ENCODE measurements at regions not wholly inside any gene's neighbourhood (a gene's known extent, or its start where the extent isn't known, plus 50 kb on each side); places are given as distances from the start of the nearest gene placed in this dataset.

DNA sequence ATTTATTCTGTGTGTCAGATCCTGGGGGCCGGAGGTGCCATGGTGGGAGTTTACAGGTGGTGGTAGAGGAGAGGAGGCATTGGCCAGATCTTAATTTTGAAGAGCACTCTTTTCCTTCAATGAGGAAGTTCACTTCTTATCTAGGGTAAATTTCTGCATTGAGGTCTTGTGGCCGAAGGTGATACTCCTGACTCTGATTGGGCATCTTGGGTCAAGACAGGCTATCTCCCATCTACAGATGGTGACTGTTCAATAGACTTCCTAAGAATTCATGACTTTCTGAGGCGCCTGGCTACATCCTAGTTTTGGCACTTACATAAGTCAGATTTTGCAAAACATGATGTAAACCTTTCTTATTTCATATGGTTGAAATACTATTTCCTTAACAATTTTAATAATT, 135.2 kb downstream of the SUCLA2 start:
- Histone ChIP-seq H3K4me3 (ENCODE audit: low read depth in 1 of 3, low read length in 3 of 3) (no peak overlapping the region), H3K27ac (ENCODE audit: low read depth in 1 of 2, low read length in 2 of 2) (no peak overlapping the region), H3K9me3 (ENCODE audit: control insufficient read depth in 4 of 4, low read length in 3 of 4) (no peaks in the 10 kb centered on the region), H3K9ac (ENCODE audit: low read depth in 1 of 2, low read length in 2 of 2) (no peak overlapping the region), H3K27me3 (ENCODE audit: control insufficient read depth in 4 of 4, insufficient read depth in 4 of 4, low read length in 3 of 4) (no peaks in the 10 kb centered on the region), H3K4me1 (ENCODE audit: control insufficient read depth in 4 of 4, insufficient read depth in 4 of 4, low read length in 3 of 4) (no peaks in the 10 kb centered on the region), H3K36me3 (ENCODE audit: control insufficient read depth in 4 of 4, insufficient read depth in 3 of 4, low read depth in 1 of 4, low read length in 3 of 4) (no peaks in the 10 kb centered on the region)
- DNase-seq (ENCODE audit: low spot score): no peak
- TF ChIP-seq JUND (IDR thresholded peaks at IDR 0.05) (no peak), RXRA (IDR thresholded peaks at IDR 0.05) (no peak), RAD21 (IDR thresholded peaks at IDR 0.05) (no peak), FOXA1 (IDR thresholded peaks at IDR 0.05) (no peak), HNF4G (IDR thresholded peaks at IDR 0.05) (no peak), HNF4A (conservative IDR thresholded peaks at IDR 0.05) (no peak), EGR1 (IDR thresholded peaks at IDR 0.05; ENCODE audit: low read depth in 2 of 2) (no peak), FOXA2 (IDR thresholded peaks at IDR 0.05) (no peak), SP1 (IDR thresholded peaks at IDR 0.05) (no peak), GABPA (IDR thresholded peaks at IDR 0.05 in 1 of 2, conservative IDR thresholded peaks at IDR 0.05 in 1 of 2) (no peak), NR2F2 (IDR thresholded peaks at IDR 0.05) (no peak), YY1 (IDR thresholded peaks at IDR 0.05) (no peak), TAF1 (conservative IDR thresholded peaks at IDR 0.05) (no peak)
- TF ChIP-seq, protein P1, sequence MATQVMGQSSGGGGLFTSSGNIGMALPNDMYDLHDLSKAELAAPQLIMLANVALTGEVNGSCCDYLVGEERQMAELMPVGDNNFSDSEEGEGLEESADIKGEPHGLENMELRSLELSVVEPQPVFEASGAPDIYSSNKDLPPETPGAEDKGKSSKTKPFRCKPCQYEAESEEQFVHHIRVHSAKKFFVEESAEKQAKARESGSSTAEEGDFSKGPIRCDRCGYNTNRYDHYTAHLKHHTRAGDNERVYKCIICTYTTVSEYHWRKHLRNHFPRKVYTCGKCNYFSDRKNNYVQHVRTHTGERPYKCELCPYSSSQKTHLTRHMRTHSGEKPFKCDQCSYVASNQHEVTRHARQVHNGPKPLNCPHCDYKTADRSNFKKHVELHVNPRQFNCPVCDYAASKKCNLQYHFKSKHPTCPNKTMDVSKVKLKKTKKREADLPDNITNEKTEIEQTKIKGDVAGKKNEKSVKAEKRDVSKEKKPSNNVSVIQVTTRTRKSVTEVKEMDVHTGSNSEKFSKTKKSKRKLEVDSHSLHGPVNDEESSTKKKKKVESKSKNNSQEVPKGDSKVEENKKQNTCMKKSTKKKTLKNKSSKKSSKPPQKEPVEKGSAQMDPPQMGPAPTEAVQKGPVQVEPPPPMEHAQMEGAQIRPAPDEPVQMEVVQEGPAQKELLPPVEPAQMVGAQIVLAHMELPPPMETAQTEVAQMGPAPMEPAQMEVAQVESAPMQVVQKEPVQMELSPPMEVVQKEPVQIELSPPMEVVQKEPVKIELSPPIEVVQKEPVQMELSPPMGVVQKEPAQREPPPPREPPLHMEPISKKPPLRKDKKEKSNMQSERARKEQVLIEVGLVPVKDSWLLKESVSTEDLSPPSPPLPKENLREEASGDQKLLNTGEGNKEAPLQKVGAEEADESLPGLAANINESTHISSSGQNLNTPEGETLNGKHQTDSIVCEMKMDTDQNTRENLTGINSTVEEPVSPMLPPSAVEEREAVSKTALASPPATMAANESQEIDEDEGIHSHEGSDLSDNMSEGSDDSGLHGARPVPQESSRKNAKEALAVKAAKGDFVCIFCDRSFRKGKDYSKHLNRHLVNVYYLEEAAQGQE (IDR thresholded peaks at IDR 0.05): no peak
- TF ChIP-seq, protein P2, sequence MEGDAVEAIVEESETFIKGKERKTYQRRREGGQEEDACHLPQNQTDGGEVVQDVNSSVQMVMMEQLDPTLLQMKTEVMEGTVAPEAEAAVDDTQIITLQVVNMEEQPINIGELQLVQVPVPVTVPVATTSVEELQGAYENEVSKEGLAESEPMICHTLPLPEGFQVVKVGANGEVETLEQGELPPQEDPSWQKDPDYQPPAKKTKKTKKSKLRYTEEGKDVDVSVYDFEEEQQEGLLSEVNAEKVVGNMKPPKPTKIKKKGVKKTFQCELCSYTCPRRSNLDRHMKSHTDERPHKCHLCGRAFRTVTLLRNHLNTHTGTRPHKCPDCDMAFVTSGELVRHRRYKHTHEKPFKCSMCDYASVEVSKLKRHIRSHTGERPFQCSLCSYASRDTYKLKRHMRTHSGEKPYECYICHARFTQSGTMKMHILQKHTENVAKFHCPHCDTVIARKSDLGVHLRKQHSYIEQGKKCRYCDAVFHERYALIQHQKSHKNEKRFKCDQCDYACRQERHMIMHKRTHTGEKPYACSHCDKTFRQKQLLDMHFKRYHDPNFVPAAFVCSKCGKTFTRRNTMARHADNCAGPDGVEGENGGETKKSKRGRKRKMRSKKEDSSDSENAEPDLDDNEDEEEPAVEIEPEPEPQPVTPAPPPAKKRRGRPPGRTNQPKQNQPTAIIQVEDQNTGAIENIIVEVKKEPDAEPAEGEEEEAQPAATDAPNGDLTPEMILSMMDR (IDR thresholded peaks at IDR 0.05; ENCODE audit: low read depth, low read length, missing input control): no peak
- TF ChIP-seq, protein P3, sequence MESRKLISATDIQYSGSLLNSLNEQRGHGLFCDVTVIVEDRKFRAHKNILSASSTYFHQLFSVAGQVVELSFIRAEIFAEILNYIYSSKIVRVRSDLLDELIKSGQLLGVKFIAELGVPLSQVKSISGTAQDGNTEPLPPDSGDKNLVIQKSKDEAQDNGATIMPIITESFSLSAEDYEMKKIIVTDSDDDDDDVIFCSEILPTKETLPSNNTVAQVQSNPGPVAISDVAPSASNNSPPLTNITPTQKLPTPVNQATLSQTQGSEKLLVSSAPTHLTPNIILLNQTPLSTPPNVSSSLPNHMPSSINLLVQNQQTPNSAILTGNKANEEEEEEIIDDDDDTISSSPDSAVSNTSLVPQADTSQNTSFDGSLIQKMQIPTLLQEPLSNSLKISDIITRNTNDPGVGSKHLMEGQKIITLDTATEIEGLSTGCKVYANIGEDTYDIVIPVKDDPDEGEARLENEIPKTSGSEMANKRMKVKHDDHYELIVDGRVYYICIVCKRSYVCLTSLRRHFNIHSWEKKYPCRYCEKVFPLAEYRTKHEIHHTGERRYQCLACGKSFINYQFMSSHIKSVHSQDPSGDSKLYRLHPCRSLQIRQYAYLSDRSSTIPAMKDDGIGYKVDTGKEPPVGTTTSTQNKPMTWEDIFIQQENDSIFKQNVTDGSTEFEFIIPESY (IDR thresholded peaks at IDR 0.05): no peak
- TF ChIP-seq, protein P4, sequence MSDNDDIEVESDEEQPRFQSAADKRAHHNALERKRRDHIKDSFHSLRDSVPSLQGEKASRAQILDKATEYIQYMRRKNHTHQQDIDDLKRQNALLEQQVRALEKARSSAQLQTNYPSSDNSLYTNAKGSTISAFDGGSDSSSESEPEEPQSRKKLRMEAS (IDR thresholded peaks at IDR 0.05): no peak
- TF ChIP-seq, protein P5, sequence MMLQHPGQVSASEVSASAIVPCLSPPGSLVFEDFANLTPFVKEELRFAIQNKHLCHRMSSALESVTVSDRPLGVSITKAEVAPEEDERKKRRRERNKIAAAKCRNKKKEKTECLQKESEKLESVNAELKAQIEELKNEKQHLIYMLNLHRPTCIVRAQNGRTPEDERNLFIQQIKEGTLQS (IDR thresholded peaks at IDR 0.05): no peak
- WGBS: 71% methylated on average over 3 of the region's 3 CpGs
